NCI-H1048 (cell line): ENCODE measurements at regions not wholly inside any gene's neighbourhood (a gene's known extent, or its start where the extent isn't known, plus 50 kb on each side); places are given as distances from the start of the nearest gene placed in this dataset.

Source experiments
- DNase-seq: peaks from one replicate; lab custom pipeline; 2025; lab: John Stamatoyannopoulos, UW

GRCh38 chr6:19037607-19038006, 650.5 kb downstream of the RNF144B start:
- no peak for DNase-seq

DNA sequence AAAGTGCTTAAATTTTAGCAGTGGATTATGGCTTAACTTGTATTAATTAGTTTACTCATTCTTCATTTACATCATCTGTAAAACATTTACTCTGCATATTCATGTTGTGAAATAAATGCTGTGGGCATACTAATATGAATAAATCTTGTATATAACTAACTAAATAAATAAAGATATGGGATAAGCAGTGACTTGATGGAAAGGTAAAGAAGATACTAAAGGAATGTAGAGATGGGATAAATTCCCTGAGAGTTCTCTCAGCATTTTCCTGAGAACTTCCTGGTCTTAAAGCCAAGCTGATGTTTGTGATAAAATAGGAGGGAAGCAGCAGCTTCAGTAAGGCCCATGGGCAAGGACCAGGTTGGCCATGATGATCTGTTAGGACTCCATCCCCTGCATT, 652.1 kb downstream of the RNF144B start:
- no peak for DNase-seq

- no peak for DNase-seq
These were observed 654.8 kb downstream of the RNF144B start for GRCh38 chr6:19041906-19042305.

DNA sequence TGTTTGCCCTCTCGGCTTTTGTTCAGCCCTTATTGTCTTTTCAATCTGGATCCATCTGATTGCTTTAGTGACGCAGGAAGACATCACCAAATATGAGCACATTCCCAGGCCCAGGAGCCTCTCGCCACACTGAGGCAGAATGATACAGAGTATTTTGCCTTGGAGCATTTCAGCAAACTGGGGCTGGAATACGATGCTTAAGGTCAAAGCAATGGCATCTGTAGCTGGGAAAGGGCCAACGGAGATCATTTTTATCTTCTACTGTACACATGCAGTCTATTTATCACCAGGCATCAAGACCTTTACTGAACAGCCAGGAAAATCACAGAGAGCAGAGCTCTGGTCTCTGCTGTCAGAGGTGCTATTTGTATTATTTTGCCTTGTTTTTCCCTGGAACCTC, 655.3 kb downstream of the RNF144B start:
- no peak for DNase-seq

DNA sequence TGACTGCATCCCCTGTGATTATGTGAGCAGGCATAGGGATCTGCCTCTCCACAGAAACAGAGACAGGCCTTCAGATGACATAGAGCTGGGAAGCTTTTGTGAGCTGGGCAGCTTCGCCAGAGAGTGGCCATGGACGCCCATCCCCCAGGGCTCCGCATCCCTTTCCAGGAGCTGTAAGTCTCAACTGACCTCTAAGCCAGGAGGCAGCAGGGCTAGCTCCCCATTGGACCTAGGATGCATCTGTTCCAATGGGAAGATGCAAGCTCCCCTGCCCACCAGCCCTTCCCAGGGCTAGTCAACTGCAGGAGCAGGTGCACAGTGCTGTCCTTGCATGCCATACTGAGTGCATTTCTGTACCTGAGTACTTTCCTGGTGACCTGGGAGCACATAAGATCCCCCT, 663.6 kb downstream of the RNF144B start:
- DNase-seq = no peak

DNA sequence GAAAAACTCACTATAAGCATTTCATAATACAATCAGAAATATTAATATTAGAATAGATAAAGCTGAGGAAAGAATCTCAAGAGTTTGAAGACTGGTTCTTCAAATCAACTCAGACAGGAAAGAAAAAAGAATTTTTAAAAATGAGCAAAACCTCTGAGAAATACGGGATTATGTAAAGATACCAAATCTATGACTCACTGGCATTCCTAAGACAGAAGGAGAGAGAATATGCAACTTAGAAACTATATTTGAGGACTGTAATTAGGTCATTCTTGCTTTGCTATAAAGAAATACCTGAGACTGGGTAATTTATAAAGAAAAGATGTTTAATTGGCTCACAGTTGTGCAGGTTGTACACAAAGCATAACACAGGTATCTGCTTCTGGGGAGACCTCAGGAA, 665.1 kb downstream of the RNF144B start:
- no peak for DNase-seq

GRCh38 chr6:19059102-19059501, 672.0 kb downstream of the RNF144B start:
- DNase-seq = no peak

GRCh38 chr6:19067165-19067564, 680.0 kb downstream of the RNF144B start:
- no peak for DNase-seq

DNA sequence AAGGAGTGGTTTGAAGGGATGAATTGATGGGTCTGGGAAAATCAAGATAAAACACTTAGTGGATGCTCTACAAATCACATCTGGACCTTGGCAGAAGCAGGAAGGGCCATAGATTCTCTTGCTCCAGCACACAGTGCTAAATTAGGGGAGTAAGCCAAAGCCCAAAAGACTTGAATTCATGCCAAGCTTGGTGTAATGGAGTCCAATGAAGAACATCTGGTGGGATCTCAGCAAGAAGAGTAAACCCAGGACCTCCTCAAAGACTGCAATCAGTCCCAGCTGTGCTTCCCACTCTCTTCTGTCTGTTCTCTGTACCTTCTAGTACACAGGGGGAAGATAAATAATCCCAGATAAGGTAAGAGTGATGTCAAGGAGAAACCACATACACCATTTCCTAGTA, 683.4 kb downstream of the RNF144B start:
- DNase-seq = no peak

- no peak for DNase-seq
These were observed 696.7 kb downstream of the RNF144B start for GRCh38 chr6:19083801-19084200.

- no peak for DNase-seq
These were observed 699.3 kb downstream of the RNF144B start for GRCh38 chr6:19086480-19086879.

DNA sequence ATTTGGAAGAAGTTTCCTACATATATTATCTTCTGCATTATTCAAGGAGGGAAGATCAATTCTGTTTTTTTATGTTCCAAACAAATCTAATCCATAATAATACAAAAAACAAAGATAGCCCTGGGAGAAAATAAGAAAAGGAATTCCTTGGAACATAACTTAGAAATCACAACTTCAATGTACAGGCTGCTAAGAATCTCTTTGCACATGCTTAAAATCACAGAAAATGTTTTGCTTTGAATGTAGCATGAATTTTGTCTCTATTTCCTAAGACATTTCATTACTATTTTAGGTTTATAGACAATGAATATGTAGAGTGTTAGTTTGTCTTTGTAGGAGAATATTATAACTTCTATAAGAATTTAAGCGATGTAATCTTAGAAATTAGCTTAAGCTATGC, 700.1 kb downstream of the RNF144B start:
- DNase-seq = no peak

DNA sequence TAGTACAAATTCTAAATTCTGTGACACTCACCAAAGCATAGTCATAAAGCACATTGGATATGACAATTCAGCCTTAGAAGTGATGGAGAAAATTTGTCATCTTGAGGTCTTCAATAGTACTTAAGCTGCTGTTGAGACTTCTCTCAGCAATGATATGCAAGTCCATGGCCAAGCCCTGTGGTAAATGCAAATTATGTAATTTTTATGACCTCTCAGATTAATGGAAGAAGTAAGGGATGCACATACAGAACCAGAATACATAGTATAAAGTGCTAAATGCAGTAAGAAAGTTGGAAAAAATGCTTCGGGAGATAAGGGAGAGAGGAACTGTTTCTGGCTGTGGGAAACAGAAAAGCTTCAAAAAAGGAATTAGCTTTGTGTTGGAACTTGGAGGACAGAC, 700.7 kb downstream of the RNF144B start:
- DNase-seq = no peak

DNA sequence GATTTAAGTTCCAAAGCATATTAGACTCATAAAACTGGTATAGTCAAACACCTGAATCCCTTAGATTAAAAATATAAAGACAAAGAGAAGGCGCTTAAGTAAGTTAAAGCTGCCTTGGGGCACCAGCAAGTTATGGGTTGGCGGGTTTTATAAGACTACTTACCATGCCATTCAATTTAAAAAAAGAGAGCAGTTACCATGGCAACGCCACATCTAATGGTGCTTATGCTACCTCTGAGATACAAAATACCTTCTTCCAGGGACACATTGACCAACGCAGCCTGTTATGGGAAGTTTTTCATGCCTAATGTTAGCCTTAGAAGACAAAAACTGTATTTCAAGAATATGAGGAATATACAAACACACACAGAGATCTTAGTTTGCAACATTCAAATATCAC, 713.6 kb downstream of the RNF144B start:
- no peak for DNase-seq

GRCh38 chr6:19102936-19103335, 715.8 kb downstream of the RNF144B start:
- no peak for DNase-seq

DNA sequence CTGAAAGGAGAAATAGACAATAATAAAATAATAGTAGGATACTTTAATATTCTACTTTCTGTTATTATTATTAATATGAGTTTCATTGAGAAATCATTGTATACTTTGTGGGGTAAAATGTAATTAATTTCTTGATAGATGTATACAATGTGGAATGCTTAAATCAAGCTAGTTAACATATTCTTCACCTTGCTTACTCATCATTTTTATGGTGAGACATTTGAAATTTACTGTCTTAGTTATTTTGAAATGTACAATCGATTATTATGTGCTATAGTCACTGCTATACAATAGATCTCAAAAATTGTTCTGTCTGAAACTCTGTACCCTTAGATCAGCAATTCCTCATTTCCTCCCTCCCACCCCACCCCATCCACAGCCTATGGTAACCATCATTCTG, 720.3 kb downstream of the RNF144B start:
- no peak for DNase-seq

GRCh38 chr6:19121521-19121920, 715.6 kb upstream of the ID4 start:
- DNase-seq = no peak

DNA sequence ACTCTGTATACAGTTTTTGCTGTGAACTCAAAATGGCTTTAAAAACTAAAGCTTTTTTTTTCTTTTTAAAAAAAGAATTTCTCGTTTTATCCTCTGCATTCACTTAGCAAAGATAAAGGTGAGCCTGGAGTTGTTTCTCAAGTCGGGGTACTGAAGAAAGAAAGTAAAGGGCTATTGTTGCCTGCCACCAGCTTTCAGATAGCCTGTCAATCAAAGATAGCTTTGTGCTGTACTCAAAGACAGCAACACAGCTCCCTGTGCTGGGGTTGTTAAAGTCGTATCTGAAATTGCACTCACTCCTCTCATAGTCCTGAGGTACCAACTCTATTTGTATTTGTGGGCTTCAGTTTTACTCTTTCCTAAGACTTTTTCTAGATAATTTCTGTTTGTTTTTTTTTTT, 710.1 kb upstream of the ID4 start:
- no peak for DNase-seq

GRCh38 chr6:19128701-19129100, 708.5 kb upstream of the ID4 start:
- DNase-seq = no peak

- no peak for DNase-seq
These were observed 701.5 kb upstream of the ID4 start for GRCh38 chr6:19135706-19136105.

GRCh38 chr6:19137505-19137904, 699.7 kb upstream of the ID4 start:
- no peak for DNase-seq

DNA sequence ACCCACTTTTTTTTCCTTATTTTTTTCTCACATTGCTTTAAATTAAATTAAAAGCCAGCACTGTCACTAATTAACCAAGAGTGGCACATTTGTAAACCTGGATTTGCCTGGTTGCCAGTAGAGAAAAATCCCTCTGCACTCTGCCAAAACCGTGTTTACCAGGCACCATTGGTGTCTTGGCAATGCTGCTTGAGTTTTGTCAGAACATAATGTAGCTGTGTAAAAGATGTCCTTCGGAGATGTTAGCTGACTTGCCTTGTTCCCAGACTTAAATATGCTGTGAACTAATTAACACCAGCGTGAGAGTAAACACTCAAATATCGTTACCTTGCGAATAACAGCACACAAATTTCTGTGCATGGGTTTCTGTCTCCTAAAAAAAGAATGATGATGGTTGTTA, 694.9 kb upstream of the ID4 start:
- no peak for DNase-seq

DNA sequence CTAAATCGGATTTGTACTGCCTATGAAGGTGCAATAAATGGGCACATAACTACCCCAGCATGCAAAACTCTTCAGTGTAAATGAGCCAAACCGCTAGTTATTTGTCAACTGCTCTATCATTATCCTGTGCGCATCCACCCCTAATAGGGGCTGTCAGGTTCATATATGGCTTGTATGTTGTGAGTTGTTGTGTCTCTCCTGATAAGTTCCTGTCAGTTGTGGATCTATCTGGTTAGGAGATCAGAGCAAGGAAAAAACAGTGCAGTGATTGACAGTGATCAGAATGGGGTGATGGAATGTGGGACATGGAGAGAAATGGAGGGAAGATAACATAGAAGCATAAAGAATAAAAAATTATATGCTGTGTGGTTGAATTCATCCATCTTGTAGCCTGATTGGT, 686.9 kb upstream of the ID4 start:
- DNase-seq = no peak

- DNase-seq = no peak
These were observed 683.7 kb upstream of the ID4 start for GRCh38 chr6:19153270-19153980.

DNA sequence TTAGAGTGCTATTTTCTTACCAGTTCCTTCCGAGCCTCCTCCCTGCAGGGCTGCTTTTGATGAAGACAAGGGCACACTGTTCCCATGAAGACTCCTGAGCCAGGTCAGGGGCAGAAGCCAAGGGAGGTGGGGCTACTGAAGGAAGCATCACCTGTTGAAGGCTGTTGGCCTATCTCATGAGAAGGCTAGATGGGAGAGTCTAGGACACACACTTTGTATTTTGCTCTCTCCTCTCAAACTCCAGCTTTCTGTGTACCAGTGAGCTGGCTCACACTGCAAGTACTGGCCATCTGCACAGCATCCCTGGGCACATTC, 683.2 kb upstream of the ID4 start:
- no peak for DNase-seq
